SK-N-SH treated with all-trans-retinoic acid at 6 μM for 48 hours (cell line): ENCODE measurements at regions not wholly inside any gene's neighbourhood (a gene's known extent, or its start where the extent isn't known, plus 50 kb on each side); places are given as distances from the start of the nearest gene placed in this dataset.

ENCODE experiments used
- ATAC-seq: fragments of 200-7000 bp; cut with Tn5 transposase; 3 replicates; pipeline ENCODE4 v1.9.1; 2020; ENCODE audit warnings: mild to moderate bottlenecking, moderate library complexity
- ARNTL ChIP-seq: fragments of 450-650 bp; formaldehyde crosslinking; IDR thresholded peaks from 2 replicates; pipeline ENCODE4 v1.5.0; 2020; ENCODE audit warnings: low read depth, mild to moderate bottlenecking, moderate library complexity, borderline replicate concordance
- BACH2 ChIP-seq: fragments of 250-450 bp; sonication (Bioruptor Pico); IDR thresholded peaks from 2 replicates; pipeline ENCODE4 v1.9.0; 2021; ENCODE audit warnings: mild to moderate bottlenecking, borderline replicate concordance
- CSDC2 ChIP-seq: fragments of 250-450 bp; sonication (Bioruptor Pico); IDR thresholded peaks from 2 replicates; pipeline ENCODE4 v1.5.0; 2020; ENCODE audit warnings: mild to moderate bottlenecking, moderate library complexity
- ESRRG ChIP-seq: fragments of 250-450 bp; sonication (Bioruptor Pico); IDR thresholded peaks from 2 replicates; pipeline ENCODE4 v1.6.1; 2021; ENCODE audit warnings: mild to moderate bottlenecking
- ISL1 ChIP-seq: fragments of 250-450 bp; sonication (Bioruptor Pico); IDR thresholded peaks from 2 replicates; pipeline ENCODE4 v2.1.2; 2022; ENCODE audit warnings: mild to moderate bottlenecking, moderate library complexity
- PPARA ChIP-seq: fragments of 250-450 bp; sonication (Bioruptor Pico); IDR thresholded peaks from 2 replicates; pipeline ENCODE4 v1.5.0; 2020; ENCODE audit warnings: mild to moderate bottlenecking, borderline replicate concordance
- RARB ChIP-seq: fragments of 250-450 bp; sonication (Bioruptor Pico); IDR thresholded peaks from 2 replicates; pipeline ENCODE4 v1.8.0; 2021; ENCODE audit warnings: mild to moderate bottlenecking, moderate library complexity
- SNAI2 ChIP-seq: fragments of 250-450 bp; sonication (Bioruptor Pico); IDR thresholded peaks from 2 replicates; pipeline ENCODE4 v1.5.0; 2020; ENCODE audit warnings: mild to moderate bottlenecking, moderate library complexity
- TCF4 ChIP-seq: fragments of 250-450 bp; sonication (Bioruptor Pico); IDR thresholded peaks from 2 replicates; pipeline ENCODE4 v1.8.0; 2021; ENCODE audit warnings: mild to moderate bottlenecking, moderate library complexity, borderline replicate concordance
- TSHZ2 ChIP-seq: fragments of 250-450 bp; sonication (Bioruptor Pico); IDR thresholded peaks from 2 replicates; pipeline ENCODE4 v1.5.0; 2020; ENCODE audit warnings: mild to moderate bottlenecking, moderate library complexity
- ZFP3 ChIP-seq: fragments of 250-450 bp; sonication (Bioruptor Pico); IDR thresholded peaks from 2 replicates; pipeline ENCODE4 v1.5.0; 2020; ENCODE audit warnings: mild to moderate bottlenecking, moderate library complexity
- ZFP30 ChIP-seq: fragments of 450-650 bp; formaldehyde crosslinking; IDR thresholded peaks from 2 replicates; pipeline ENCODE4 v1.5.0; 2022; ENCODE audit warnings: mild to moderate bottlenecking, moderate library complexity
- ZNF565 ChIP-seq: fragments of 450-650 bp; formaldehyde crosslinking; conservative IDR thresholded peaks from 2 replicates; pipeline ENCODE4 v1.5.0; 2020; ENCODE audit warnings: low read depth, mild to moderate bottlenecking, moderate library complexity
- ZNF8 ChIP-seq: fragments of 450-650 bp; formaldehyde crosslinking; IDR thresholded peaks from 2 replicates; pipeline ENCODE4 v1.5.0; 2020; ENCODE audit warnings: mild to moderate bottlenecking, moderate library complexity
- TF ChIP-seq, protein P1 (sequence below): fragments of 250-450 bp; sonication (Bioruptor Pico); IDR thresholded peaks from 2 replicates; pipeline ENCODE4 v1.8.0; 2020; ENCODE audit warnings: mild to moderate bottlenecking, moderate library complexity, borderline replicate concordance
- TF ChIP-seq, protein P2 (sequence below): fragments of 250-450 bp; sonication (Bioruptor Pico); IDR thresholded peaks from 2 replicates; pipeline ENCODE4 v1.5.1; 2020; ENCODE audit warnings: low read depth, mild to moderate bottlenecking, moderate library complexity
- TF ChIP-seq, protein P3 (sequence below): fragments of 250-450 bp; sonication (Bioruptor Pico); IDR thresholded peaks from 2 replicates; pipeline ENCODE4 v1.5.1; 2021; ENCODE audit warnings: mild to moderate bottlenecking, moderate library complexity

DNA sequence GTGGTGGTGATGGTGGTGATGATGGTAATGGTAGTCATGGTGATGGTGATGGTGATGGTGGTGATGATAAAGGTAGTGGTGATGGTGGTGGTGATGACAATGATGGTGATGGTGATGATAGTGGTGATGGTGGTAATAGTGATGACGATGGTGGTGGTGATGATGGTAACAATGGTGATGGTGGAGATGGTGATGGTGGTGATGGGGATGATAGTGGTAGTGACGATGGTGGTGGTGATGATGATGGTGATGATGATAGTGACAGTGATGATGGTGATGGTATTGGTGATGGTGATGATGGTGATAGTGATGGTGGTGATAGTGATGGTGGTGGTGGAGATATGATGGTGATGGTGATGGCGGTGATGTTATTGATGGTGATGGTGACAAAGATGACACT is 108.4 kb upstream of the NKX1-1 start:
- no peak for TF ChIP-seq ISL1 (CRISPR knock-in tag)
- no peak for TF ChIP-seq BACH2 (CRISPR knock-in tag)
- no peak for TF ChIP-seq CSDC2
- TF ChIP-seq, protein P1, sequence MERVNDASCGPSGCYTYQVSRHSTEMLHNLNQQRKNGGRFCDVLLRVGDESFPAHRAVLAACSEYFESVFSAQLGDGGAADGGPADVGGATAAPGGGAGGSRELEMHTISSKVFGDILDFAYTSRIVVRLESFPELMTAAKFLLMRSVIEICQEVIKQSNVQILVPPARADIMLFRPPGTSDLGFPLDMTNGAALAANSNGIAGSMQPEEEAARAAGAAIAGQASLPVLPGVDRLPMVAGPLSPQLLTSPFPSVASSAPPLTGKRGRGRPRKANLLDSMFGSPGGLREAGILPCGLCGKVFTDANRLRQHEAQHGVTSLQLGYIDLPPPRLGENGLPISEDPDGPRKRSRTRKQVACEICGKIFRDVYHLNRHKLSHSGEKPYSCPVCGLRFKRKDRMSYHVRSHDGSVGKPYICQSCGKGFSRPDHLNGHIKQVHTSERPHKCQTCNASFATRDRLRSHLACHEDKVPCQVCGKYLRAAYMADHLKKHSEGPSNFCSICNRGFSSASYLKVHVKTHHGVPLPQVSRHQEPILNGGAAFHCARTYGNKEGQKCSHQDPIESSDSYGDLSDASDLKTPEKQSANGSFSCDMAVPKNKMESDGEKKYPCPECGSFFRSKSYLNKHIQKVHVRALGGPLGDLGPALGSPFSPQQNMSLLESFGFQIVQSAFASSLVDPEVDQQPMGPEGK, result no peak
- TF ChIP-seq, protein P2, sequence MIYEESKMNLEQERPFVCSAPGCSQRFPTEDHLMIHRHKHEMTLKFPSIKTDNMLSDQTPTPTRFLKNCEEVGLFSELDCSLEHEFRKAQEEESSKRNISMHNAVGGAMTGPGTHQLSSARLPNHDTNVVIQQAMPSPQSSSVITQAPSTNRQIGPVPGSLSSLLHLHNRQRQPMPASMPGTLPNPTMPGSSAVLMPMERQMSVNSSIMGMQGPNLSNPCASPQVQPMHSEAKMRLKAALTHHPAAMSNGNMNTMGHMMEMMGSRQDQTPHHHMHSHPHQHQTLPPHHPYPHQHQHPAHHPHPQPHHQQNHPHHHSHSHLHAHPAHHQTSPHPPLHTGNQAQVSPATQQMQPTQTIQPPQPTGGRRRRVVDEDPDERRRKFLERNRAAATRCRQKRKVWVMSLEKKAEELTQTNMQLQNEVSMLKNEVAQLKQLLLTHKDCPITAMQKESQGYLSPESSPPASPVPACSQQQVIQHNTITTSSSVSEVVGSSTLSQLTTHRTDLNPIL (CRISPR knock-in tag), result no peak
- TF ChIP-seq TCF4, result no peak
- no peak for TF ChIP-seq ZNF8 (CRISPR knock-in tag)
- no peak for TF ChIP-seq SNAI2 (CRISPR knock-in tag)
- no peak for ATAC-seq

- TF ChIP-seq, protein P2 (CRISPR knock-in tag), result no peak
- no peak for TF ChIP-seq PPARA (CRISPR knock-in tag)
- TF ChIP-seq, protein P3, sequence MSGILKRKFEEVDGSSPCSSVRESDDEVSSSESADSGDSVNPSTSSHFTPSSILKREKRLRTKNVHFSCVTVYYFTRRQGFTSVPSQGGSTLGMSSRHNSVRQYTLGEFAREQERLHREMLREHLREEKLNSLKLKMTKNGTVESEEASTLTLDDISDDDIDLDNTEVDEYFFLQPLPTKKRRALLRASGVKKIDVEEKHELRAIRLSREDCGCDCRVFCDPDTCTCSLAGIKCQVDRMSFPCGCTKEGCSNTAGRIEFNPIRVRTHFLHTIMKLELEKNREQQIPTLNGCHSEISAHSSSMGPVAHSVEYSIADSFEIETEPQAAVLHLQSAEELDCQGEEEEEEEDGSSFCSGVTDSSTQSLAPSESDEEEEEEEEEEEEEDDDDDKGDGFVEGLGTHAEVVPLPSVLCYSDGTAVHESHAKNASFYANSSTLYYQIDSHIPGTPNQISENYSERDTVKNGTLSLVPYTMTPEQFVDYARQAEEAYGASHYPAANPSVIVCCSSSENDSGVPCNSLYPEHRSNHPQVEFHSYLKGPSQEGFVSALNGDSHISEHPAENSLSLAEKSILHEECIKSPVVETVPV, result no peak
- TF ChIP-seq ZFP30 (CRISPR knock-in tag), result no peak
- ATAC-seq, result no peak
Measured at GRCh38 chr4:1513936-1514483, 107.8 kb upstream of the NKX1-1 start.

GRCh38 chr4:1512738-1513660 is 106.8 kb upstream of the NKX1-1 start:
- no peak for TF ChIP-seq ZFP3
- TF ChIP-seq, protein P2 (CRISPR knock-in tag), result no peak
- TF ChIP-seq, protein P1, result no peak
- TF ChIP-seq, protein P3, result no peak
- TF ChIP-seq PPARA (CRISPR knock-in tag), result no peak
- no peak for TF ChIP-seq TSHZ2 (CRISPR knock-in tag)
- no peak for TF ChIP-seq BACH2 (CRISPR knock-in tag)
- TF ChIP-seq ZFP30 (CRISPR knock-in tag), result no peak
- TF ChIP-seq TCF4, result no peak
- TF ChIP-seq ARNTL (CRISPR knock-in tag), result no peak
- no peak for TF ChIP-seq ESRRG (CRISPR knock-in tag)
- TF ChIP-seq ZNF565 (CRISPR knock-in tag), result no peak
- TF ChIP-seq RARB, result no peak
- no peak for TF ChIP-seq SNAI2 (CRISPR knock-in tag)
- ATAC-seq, result peak; percentile 80
